Left lobe of liver (tissue), 2 donors: ENCODE measurements at regions not wholly inside any gene's neighbourhood (a gene's known extent, or its start where the extent isn't known, plus 50 kb on each side); places are given as distances from the start of the nearest gene placed in this dataset.

Experiments
- ATAC-seq: fragments of 200-7000 bp; cut with Tn5 transposase; one replicate; pipeline ENCODE4 v1.9.1; 2020; ENCODE audit warnings: mild to moderate bottlenecking, moderate library complexity
- DNase-seq: peaks from one replicate; pipeline ENCODE4 v3.0.0-alpha.2; 2020; ENCODE audit warnings: low spot score
- donor health status: DM: no; HTN: no; CAD: no; lungs with moderate emphysema.
- donor health status: DM: no; HTN: yes; CAD: no.

- DNase-seq = no peak
- ATAC-seq = no peak
These were observed 143.4 kb downstream of the WNT5A start for GRCh38 chr3:55343486-55344357.

DNA sequence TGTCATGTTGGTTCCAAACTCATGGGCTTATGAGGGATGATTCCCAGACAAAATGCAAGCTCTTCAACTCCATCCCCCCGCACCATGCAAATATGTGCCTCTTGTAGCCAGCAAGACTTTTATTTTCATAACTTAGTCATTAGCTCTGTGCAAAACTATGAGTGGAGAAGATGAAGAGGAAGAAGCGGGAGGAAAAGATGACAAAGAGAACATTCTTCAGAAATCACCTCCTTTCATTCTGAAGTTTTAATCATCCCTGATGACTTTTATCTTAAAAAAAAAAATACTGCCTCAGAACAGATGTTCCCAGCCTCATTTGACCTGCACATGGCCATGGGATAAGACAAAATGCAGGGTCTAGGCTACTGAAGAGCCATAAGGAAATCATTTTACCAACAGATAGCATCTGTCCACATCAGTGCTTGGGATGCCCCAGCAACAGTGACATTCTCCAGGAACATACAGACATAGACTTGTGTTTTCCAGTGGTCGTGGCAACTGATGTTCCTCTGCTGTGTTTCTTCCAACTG, 145.5 kb downstream of the WNT5A start:
- DNase-seq (no peak), ATAC-seq (no peak)

GRCh38 chr3:55339819-55340218, 147.3 kb downstream of the WNT5A start:
- ATAC-seq = no peak
- DNase-seq = no peak

GRCh38 chr3:55339390-55339789, 147.7 kb downstream of the WNT5A start:
- DNase-seq (no peak), ATAC-seq (no peak)

DNA sequence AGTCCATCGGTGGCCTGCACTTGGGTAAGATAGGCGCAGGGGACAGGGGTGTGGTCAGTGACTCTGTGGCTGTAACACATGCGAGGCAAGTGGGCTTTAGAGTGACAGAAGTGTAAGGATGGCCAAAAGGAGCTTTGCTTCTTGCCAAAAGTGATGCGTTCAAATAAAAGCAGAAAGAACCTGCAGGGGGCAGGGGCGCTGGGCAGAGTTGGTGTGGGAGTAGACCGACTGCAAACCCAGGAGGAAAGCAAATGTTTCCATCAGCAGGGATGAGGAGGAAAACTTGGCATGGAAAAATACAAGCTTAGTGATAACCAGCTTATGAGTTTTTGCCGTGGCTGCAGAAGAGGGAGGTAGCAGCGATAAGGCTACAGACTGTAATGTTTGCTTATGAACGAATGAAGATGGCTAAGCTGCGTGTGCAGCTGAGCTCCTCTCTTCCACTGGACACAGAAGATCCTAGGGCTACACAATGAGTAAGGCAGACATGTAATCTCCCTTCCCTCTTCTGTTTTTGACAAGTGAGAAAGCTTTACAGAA, 149.4 kb downstream of the WNT5A start:
- DNase-seq (no peak), ATAC-seq (no peak)

DNA sequence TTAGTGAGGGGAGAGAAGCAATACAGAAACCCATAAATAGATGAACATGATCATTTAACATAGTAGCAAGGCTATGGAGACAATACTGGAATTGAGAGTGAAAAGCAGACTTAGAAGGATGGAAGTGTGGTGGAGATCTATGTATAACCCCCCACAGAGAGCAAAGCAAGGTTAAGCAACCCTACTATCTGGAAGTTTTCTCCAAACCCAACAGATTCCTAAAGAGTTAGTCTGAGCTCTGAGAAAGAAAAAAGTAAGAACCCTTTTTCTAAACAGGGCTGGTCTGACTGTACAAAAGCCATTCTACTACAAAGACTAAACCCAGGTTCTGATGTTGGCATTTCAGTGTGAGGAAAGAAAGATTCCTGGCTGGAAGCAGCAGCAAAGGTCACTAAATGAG, 153.2 kb downstream of the WNT5A start:
- no peak for DNase-seq
- ATAC-seq = no peak

- DNase-seq = no peak
These were observed 154.1 kb downstream of the WNT5A start for GRCh38 chr3:55333046-55333445.

GRCh38 chr3:55332176-55332575, 154.9 kb downstream of the WNT5A start:
- no peak for ATAC-seq
- no peak for DNase-seq

More at GRCh38 chr3:55333046-55333445, 154.1 kb downstream of the WNT5A start:
- ATAC-seq = no peak

DNA sequence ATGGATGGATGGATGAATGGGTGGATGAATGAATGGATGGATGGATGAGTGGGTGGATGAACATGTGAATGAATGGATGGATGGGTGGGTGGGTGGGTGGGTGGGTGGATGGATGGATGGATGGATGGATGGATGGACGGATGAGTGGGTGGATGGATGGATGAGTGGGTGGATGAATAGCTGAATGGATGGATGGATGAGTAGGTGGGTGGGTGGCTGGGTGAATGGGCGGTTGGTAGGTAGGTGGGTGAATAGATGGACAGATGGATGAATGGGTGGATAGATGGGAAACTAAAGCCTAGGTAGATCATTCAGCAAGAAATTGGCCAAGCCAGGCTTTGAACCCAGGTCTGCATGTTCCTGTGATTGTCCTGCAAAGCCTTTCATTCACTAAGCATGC, 155.6 kb downstream of the WNT5A start:
- ATAC-seq (no peak), DNase-seq (no peak)

DNA sequence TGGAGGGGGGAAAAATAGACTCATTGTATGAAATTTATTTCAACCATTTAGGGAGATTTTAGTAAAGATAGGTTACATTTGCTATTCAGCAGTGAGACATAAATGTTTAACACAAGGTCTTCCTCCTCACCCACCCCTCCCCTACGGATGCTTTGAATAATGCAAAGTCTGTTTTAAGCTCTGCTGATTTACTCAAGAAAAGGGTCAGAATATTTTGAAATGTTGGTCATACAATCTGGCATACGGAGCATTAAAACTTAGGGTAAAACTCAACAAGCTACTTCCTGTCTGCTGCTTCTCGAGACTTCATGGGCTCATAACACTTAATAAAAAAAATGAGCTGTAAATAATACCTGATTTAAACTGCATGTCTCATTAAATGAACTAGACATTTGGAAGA, 156.3 kb downstream of the WNT5A start:
- DNase-seq (no peak), ATAC-seq (no peak)

DNA sequence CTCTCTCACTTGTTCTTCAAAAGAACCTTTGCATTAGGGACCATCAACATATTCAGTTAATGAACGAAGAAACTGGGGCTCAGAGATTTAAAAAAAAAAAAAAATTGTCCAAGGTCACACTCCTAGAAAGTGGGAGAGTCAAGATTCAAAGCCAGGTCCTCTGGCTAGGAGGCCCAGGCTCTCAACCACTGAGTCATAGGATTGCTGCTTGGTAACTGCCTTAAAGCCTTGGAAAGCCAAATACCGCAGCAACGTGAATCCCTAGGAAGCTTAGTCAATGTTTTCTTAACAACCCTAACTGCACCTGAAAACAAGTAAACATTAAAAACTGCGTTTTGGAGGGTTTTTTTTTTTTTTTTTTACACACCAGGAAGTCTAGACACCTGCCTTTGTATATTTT, 156.8 kb downstream of the WNT5A start:
- no peak for ATAC-seq
- no peak for DNase-seq

DNA sequence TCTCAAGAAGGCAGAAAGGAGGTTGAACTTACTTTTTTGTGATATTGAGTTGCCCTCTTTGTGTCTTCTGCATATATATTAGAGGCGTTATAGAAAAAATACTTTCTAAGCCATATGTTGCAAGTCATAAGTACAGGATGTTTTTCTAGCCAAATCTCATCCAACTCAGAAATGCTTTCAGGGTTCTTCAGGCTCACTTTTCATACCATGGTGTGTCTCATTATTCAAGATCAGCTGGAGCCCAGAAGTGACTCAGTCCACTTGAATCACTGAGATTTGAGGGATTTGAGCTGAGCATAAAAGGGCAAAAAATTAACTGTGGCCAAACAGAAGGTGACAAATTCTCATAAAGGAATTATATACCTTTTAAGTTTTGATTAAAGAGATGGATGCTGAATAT, 157.3 kb downstream of the WNT5A start:
- DNase-seq = no peak
- no peak for ATAC-seq

GRCh38 chr3:55327131-55327920, 159.8 kb downstream of the WNT5A start:
- DNase-seq = no peak
- ATAC-seq = no peak

DNA sequence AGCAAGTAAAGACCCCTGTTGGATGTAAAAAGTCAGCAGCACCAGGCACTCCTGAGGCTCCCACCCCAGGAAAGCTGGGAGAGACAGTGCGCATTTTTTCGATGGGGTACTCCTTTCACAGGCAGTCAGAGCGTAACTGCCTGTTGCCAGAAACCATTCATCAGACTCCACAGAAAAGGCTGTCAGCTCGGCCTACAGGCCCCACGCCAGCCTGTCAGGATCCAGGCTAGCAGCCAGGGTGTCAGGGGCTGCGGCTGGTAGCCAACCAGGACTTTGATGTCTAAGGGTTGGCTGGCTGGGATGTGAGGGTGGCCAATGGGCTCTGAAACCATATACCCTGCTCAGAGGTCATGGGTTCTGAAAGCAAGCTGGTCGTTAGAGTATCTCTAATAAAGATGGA, 164.5 kb downstream of the WNT5A start:
- no peak for ATAC-seq
- DNase-seq = no peak

DNA sequence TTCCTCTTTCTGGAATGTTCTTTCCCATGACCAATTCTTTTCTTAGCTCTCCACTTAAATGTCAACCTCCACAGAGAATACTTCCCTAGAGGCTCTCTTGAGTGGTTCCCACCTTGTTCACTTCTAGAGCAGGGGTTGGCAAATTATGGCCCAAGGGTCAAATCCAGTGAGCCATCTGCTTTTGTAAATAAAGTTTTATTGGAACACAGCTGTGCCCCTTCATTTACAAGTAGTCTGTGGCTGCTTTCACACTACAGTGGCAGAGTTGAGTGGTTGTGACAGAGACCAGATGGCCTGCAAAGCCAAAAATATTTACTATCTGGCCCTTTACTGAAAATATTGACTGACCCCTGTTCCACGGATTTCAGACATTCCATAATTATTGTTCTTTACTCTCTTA, 166.2 kb downstream of the WNT5A start:
- ATAC-seq = no peak
- no peak for DNase-seq

- ATAC-seq (no peak), DNase-seq (no peak)
These were observed 171.7 kb downstream of the WNT5A start for GRCh38 chr3:55315396-55315795.

- DNase-seq = no peak
- no peak for ATAC-seq
These were observed 173.4 kb downstream of the WNT5A start for GRCh38 chr3:55313666-55314065.

- DNase-seq (no peak), ATAC-seq (no peak)
These were observed 177.8 kb downstream of the WNT5A start for GRCh38 chr3:55309336-55309735.

DNA sequence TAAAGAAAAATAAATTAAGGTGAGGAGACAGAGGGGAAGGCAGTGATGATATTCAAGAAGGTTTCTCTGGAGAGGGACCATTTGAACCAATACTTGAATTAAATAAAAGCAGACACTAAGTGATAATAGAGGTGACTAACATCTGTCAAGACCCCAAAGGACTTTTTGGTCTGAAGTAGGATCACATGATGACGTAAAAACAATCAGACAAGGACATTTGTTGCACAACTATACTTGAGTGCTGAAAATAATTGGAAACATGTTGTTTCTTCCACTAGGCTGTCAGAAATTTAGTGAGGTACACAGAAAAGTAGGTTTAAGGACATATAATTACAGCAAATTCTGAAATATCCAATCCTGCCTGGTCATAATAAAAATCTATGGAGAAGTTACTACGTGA, 179.5 kb downstream of the WNT5A start:
- ATAC-seq = no peak
- DNase-seq = no peak

- DNase-seq = no peak
- ATAC-seq = no peak
These were observed 181.2 kb downstream of the WNT5A start for GRCh38 chr3:55305696-55306485.

DNA sequence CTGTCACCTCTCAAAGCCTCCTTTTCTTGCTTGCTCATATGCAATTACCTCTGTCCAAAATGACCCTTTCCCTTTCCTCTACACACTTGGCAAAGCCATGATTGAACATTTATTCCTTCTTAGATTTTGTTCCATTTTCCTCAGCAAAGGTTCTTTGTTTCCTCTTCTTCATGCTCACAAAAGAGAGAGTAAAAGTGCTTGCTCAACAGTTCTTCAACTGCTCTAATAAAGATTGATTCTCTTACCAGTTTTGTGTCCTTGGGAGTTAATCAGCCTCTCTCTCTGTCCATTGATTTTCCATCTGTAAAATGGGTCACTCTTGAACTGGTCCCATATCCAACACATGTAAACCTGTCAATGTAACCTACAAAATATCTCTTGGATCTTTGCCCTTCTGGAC, 186.4 kb downstream of the WNT5A start:
- DNase-seq (no peak), ATAC-seq (no peak)
